Spleen (tissue), 7 donors: ENCODE measurements at regions not wholly inside any gene's neighbourhood (a gene's known extent, or its start where the extent isn't known, plus 50 kb on each side); places are given as distances from the start of the nearest gene placed in this dataset.

ENCODE experiments used
- CTCF ChIP-seq, 11 experiments: fragments of 200-600 bp in 7 of 11; fragments of 450-650 bp in 4 of 11; sonication (generic) in 4 of 11; IDR thresholded peaks in 8 of 11; conservative IDR thresholded peaks in 3 of 11; 1 replicate in 7 of 11; 2 replicates in 4 of 11; pipeline versions ENCODE4 v1.4.0 to v1.8.0; 2016 to 2021; ENCODE audit warnings: antibody characterized with exemption in 11 of 11, inconsistent platforms in 4 of 11, mild to moderate bottlenecking in 1 of 11
- POLR2A ChIP-seq, 3 donors: fragments of 450-650 bp; IDR thresholded peaks; one replicate each; pipeline ENCODE4 v1.5.1; 2017; ENCODE audit warnings: antibody characterized with exemption in 3 of 3, mild to moderate bottlenecking in 1 of 3
- donor health status: DM: no; HTN: no; CAD: no; lungs with moderate emphysema.
- donor health status: DM: no; HTN: no; CAD: no.
- donor health status: DM: no; HTN: no; CAD: no.

- TF ChIP-seq CTCF (IDR thresholded peaks at IDR 0.05 in 8 of 11, conservative IDR thresholded peaks at IDR 0.05 in 3 of 11) (no peak), POLR2A (IDR thresholded peaks at IDR 0.05) (no peak)
These were observed 318.9 kb upstream of the RND3 start for GRCh38 chr2:150806336-150806735.
